H1 (cell line): ENCODE measurements at regions not wholly inside any gene's neighbourhood (a gene's known extent, or its start where the extent isn't known, plus 50 kb on each side); places are given as distances from the start of the nearest gene placed in this dataset.

Experiments
- CTCF ChIA-PET: fragments of 300-600 bp; sonication (Branson Sonifier 250); formaldehyde crosslinking; loops from one replicate; lab custom pipeline; 2021; ENCODE audit not compliant: partially characterized antibody; lab: Charles Lee
- POLR2A ChIA-PET: fragments of 300-600 bp; sonication (Branson Sonifier 250); formaldehyde crosslinking; loops from one replicate; lab custom pipeline; 2021; ENCODE audit warnings: inconsistent platforms; ENCODE audit not compliant: partially characterized antibody; lab: Charles Lee
- DNase-seq, 2 experiments: peaks; one replicate each; pipeline versions ENCODE4 v3.0.0 to v3.0.0-alpha.2; 2010 to 2022; ENCODE audit warnings: low spot score in 2 of 2, low read depth in 1 of 2, mixed read lengths in 1 of 2
- FAIRE-seq: peaks from 2 replicates; lab custom pipeline; 2011; peaks lifted over from hg19 to GRCh38; lab: Jason Lieb, UNC
- H2AFZ ChIP-seq: 2 replicates; pipeline ENCODE4 v1.8.1; 2012; ENCODE audit warnings: low read length, inconsistent platforms
- H2AK5ac ChIP-seq: 2 replicates; pipeline ENCODE4 v1.6.1; 2013; ENCODE audit warnings: low read depth, low read length
- H2BK120ac ChIP-seq: replicated peaks from 2 replicates; pipeline ENCODE3; 2013; ENCODE audit warnings: low read depth, low read length, inconsistent platforms
- H2BK12ac ChIP-seq: 2 replicates; pipeline ENCODE4 v1.6.1; 2013; ENCODE audit warnings: low read depth, low read length
- H2BK15ac ChIP-seq: 2 replicates; pipeline ENCODE4 v1.6.1; 2013; ENCODE audit warnings: low read length
- H2BK20ac ChIP-seq: 2 replicates; pipeline ENCODE4 v1.6.1; 2013; ENCODE audit warnings: low read length
- H2BK5ac ChIP-seq: 2 replicates; pipeline ENCODE4 v1.6.1; 2013; ENCODE audit warnings: low read depth, low read length
- H3K14ac ChIP-seq: 2 replicates; pipeline ENCODE4 v1.6.1; 2013; ENCODE audit warnings: inconsistent platforms; ENCODE audit not compliant: insufficient read length
- H3K18ac ChIP-seq: 2 replicates; pipeline ENCODE4 v1.6.1; 2013; ENCODE audit warnings: low read length; ENCODE audit errors: extremely low read depth
- H3K23ac ChIP-seq: 2 replicates; pipeline ENCODE4 v1.6.1; 2013; ENCODE audit warnings: inconsistent platforms; ENCODE audit not compliant: insufficient read length
- H3K23me2 ChIP-seq: 2 replicates; pipeline ENCODE4 v1.6.1; 2013; ENCODE audit warnings: low read depth, low read length
- H3K27ac ChIP-seq: 2 replicates; pipeline ENCODE4 v1.6.1; 2011; ENCODE audit warnings: low read depth, low read length, inconsistent platforms
- H3K27me3 ChIP-seq, 4 experiments: replicated peaks in 1 of 4; 1 replicate in 1 of 4; 2 replicates in 3 of 4; pipeline versions ENCODE4 v1.6.1 to v1.8.1; 2011 to 2013; ENCODE audit warnings: low read length in 3 of 4, mild to moderate bottlenecking in 3 of 4, inconsistent platforms in 2 of 4, mixed read lengths in 2 of 4, moderate library complexity in 1 of 4; ENCODE audit not compliant: control insufficient read depth in 3 of 4, insufficient read depth in 3 of 4; ENCODE audit errors: extremely low read depth in 1 of 4
- H3K36me3 ChIP-seq, 4 experiments: 2 replicates each; pipeline versions ENCODE4 v1.6.1 to v1.8.1; 2011 to 2013; ENCODE audit warnings: mild to moderate bottlenecking in 4 of 4, low read length in 3 of 4, moderate library complexity in 2 of 4, control low read depth in 1 of 4, inconsistent platforms in 1 of 4; ENCODE audit not compliant: insufficient read depth in 4 of 4, control insufficient read depth in 2 of 4
- H3K4ac ChIP-seq: replicated peaks from 2 replicates; pipeline ENCODE3; 2013; ENCODE audit warnings: low read length, low read depth, mixed read lengths, inconsistent platforms; ENCODE audit not compliant: insufficient read length
- H3K4me1 ChIP-seq, 4 experiments: replicated peaks in 1 of 4; 1 replicate in 1 of 4; 2 replicates in 3 of 4; pipeline versions ENCODE4 v1.6.1 to v1.8.1; 2011 to 2013; ENCODE audit warnings: low read length in 3 of 4, inconsistent platforms in 2 of 4, mixed read lengths in 1 of 4; ENCODE audit not compliant: insufficient read depth in 4 of 4, control insufficient read depth in 3 of 4
- H3K4me2 ChIP-seq, 2 experiments: 2 replicates each; pipeline versions ENCODE4 v1.6.1 to v1.8.1; 2011 to 2013; ENCODE audit warnings: low read depth in 2 of 2, low read length in 2 of 2, control low read depth in 1 of 2, inconsistent platforms in 1 of 2, mild to moderate bottlenecking in 1 of 2; ENCODE audit not compliant: insufficient read depth in 1 of 2
- H3K4me3 ChIP-seq, 4 experiments: fragments of 200-600, 300-600 bp in 1 of 4; sonication (generic), shearing (Covaris generic), sonication (Bioruptor Twin) in 1 of 4; 2 replicates each; pipeline versions ENCODE4 v1.5.1 to v1.8.1; 2011 to 2016; ENCODE audit warnings: low read length in 4 of 4, low read depth in 3 of 4, control low read depth in 2 of 4, inconsistent platforms in 2 of 4, mild to moderate bottlenecking in 2 of 4, mixed read lengths in 1 of 4, moderate library complexity in 1 of 4; ENCODE audit not compliant: insufficient read depth in 2 of 4; ENCODE audit errors: extremely low read depth in 1 of 4
- H3K56ac ChIP-seq: replicated peaks from 2 replicates; pipeline ENCODE3; 2013; ENCODE audit warnings: low read depth, mild to moderate bottlenecking, mixed read lengths, low read length, inconsistent platforms; ENCODE audit not compliant: insufficient read length
- H3K79me1 ChIP-seq: 2 replicates; pipeline ENCODE4 v1.6.1; 2013; ENCODE audit warnings: low read depth, low read length, control low read depth
- H3K79me2 ChIP-seq, 2 experiments: 2 replicates each; pipeline versions ENCODE4 v1.6.1 to v1.8.1; 2012 to 2013; ENCODE audit warnings: low read length in 2 of 2, mild to moderate bottlenecking in 2 of 2, inconsistent platforms in 1 of 2; ENCODE audit not compliant: insufficient read depth in 2 of 2, control insufficient read depth in 1 of 2
- H3K9ac ChIP-seq, 4 experiments: replicated peaks in 1 of 4; 1 replicate in 1 of 4; 2 replicates in 3 of 4; pipeline versions ENCODE4 v1.6.1 to v1.8.1; 2011 to 2013; ENCODE audit warnings: low read depth in 3 of 4, low read length in 3 of 4, control low read depth in 2 of 4, mild to moderate bottlenecking in 2 of 4, moderate library complexity in 2 of 4, inconsistent platforms in 1 of 4; ENCODE audit errors: extremely low read depth in 1 of 4
- H3K9me3 ChIP-seq, 2 experiments: 2 replicates each; pipeline versions ENCODE4 v1.6.1 to v1.8.1; 2012 to 2013; ENCODE audit warnings: mild to moderate bottlenecking in 2 of 2, moderate library complexity in 2 of 2, control low read depth in 1 of 2, inconsistent platforms in 1 of 2, low read depth in 1 of 2, low read length in 1 of 2, mixed read lengths in 1 of 2; ENCODE audit not compliant: insufficient read depth in 2 of 2
- H4K20me1 ChIP-seq, 2 experiments: replicated peaks in 1 of 2; 2 replicates each; pipeline versions ENCODE3 to v1.8.1; 2011 to 2013; ENCODE audit warnings: inconsistent platforms in 2 of 2, low read length in 2 of 2, mild to moderate bottlenecking in 1 of 2; ENCODE audit not compliant: insufficient read depth in 2 of 2, control insufficient read depth in 1 of 2
- H4K5ac ChIP-seq: 2 replicates; pipeline ENCODE4 v1.6.1; 2013; ENCODE audit warnings: low read length, low read depth, mixed read lengths, inconsistent platforms; ENCODE audit not compliant: insufficient read length
- H4K8ac ChIP-seq: 2 replicates; pipeline ENCODE4 v1.8.0; 2013; ENCODE audit warnings: mild to moderate bottlenecking, moderate library complexity, low read length, inconsistent platforms; ENCODE audit not compliant: insufficient read depth; ENCODE audit errors: extremely low read depth
- H4K91ac ChIP-seq: replicated peaks from 2 replicates; pipeline ENCODE3; 2013; ENCODE audit warnings: low read length, mixed read lengths, inconsistent platforms; ENCODE audit not compliant: insufficient read length
- CEBPB ChIP-seq: IDR thresholded peaks from 2 replicates; pipeline ENCODE4 v1.6.1; 2012; ENCODE audit warnings: low read depth, low read length
- CTBP2 ChIP-seq: IDR thresholded peaks from 2 replicates; pipeline ENCODE4 v1.7.0; 2011; ENCODE audit warnings: borderline replicate concordance, mild to moderate bottlenecking, moderate library complexity, mixed read lengths, low read length; ENCODE audit not compliant: insufficient read depth, insufficient read length
- CTCF ChIP-seq, 3 experiments: IDR thresholded peaks; 1 replicate in 2 of 3; 2 replicates in 1 of 3; pipeline versions ENCODE4 v1.5.1 to v1.6.1; 2011; ENCODE audit warnings: low read length in 3 of 3, mild to moderate bottlenecking in 3 of 3, inconsistent platforms in 2 of 3, low read depth in 1 of 3, moderate library complexity in 1 of 3; ENCODE audit not compliant: insufficient read depth in 1 of 3; ENCODE audit errors: control extremely low read depth in 1 of 3
- EP300 ChIP-seq, 2 experiments: IDR thresholded peaks; 1 replicate in 1 of 2; 2 replicates in 1 of 2; pipeline ENCODE4 v1.6.1; 2011 to 2012; ENCODE audit warnings: low read depth in 2 of 2, low read length in 2 of 2, mild to moderate bottlenecking in 2 of 2, borderline replicate concordance in 1 of 2, inconsistent platforms in 1 of 2, moderate library complexity in 1 of 2
- HDAC2 ChIP-seq, 2 experiments: fragments of 300-600 bp in 1 of 2; sonication (generic) in 1 of 2; IDR thresholded peaks; 2 replicates each; pipeline ENCODE4 v1.6.1; 2011 to 2012; ENCODE audit warnings: low read depth in 2 of 2, low read length in 2 of 2, mild to moderate bottlenecking in 2 of 2, moderate library complexity in 2 of 2, borderline replicate concordance in 1 of 2, inconsistent platforms in 1 of 2
- KDM1A ChIP-seq: fragments of 200-600, 300-600 bp; sonication (generic); IDR thresholded peaks from 2 replicates; pipeline ENCODE4 v1.7.1; 2016; ENCODE audit warnings: mild to moderate bottlenecking, low read length, borderline replicate concordance
- POU5F1 ChIP-seq: IDR thresholded peaks from 2 replicates; pipeline ENCODE4 v1.6.1; 2011; ENCODE audit warnings: low read depth, mild to moderate bottlenecking, low read length, moderate library complexity
- RNF2 ChIP-seq: fragments of 200-900, 300-1000 bp; sonication (generic); IDR thresholded peaks from 2 replicates; pipeline ENCODE4 v1.7.1; 2016; ENCODE audit warnings: borderline replicate concordance, low read depth, mild to moderate bottlenecking, antibody characterized with exemption, low read length; ENCODE audit not compliant: poor library complexity, severe bottlenecking; ENCODE audit errors: missing control alignments
- SP1 ChIP-seq: IDR thresholded peaks from 2 replicates; pipeline ENCODE4 v1.6.1; 2011; ENCODE audit warnings: low read depth, low read length
- TAF1 ChIP-seq: IDR thresholded peaks from 2 replicates; pipeline ENCODE4 v1.6.1; 2011; ENCODE audit warnings: mild to moderate bottlenecking, low read depth, low read length
- WGBS, 2 experiments: shearing (Covaris generic) in 1 of 2; methylation state at CpG; one replicate each; pipeline versions ENCODE4 v1.1.6 to v1.1.7; 2013 to 2015; ENCODE audit warnings: low lambda C conversion rate in 2 of 2, mixed read lengths in 2 of 2, inconsistent platforms in 1 of 2, low coverage in 1 of 2, missing lambda C conversion rate in 1 of 2; ENCODE audit not compliant: insufficient replicate concordance in 2 of 2, insufficient coverage in 1 of 2, insufficient read length in 1 of 2; ENCODE audit errors: extremely low coverage in 1 of 2, missing lambda C conversion rate in 1 of 2; 5-methylcytosine and 5-hydroxymethylcytosine counted together

- H3K56ac ChIP-seq, result no peak overlapping the region
- no peak overlapping the region for H3K9ac ChIP-seq
- TF ChIP-seq TAF1 (no peak), CTCF (IDR thresholded peaks at IDR 0.05; ENCODE audit: control extremely low read depth in 1 of 3, insufficient read depth in 1 of 3, low read depth in 1 of 3, low read length in 3 of 3) (no peak), RNF2 (no peak), CEBPB (no peak), SP1 (no peak), CTBP2 (no peak), EP300 (IDR thresholded peaks at IDR 0.05; ENCODE audit: borderline replicate concordance in 1 of 2, low read depth in 2 of 2, low read length in 2 of 2) (no peak), POU5F1 (no peak), HDAC2 (IDR thresholded peaks at IDR 0.05; ENCODE audit: borderline replicate concordance in 1 of 2, low read depth in 2 of 2, low read length in 2 of 2) (no peak), KDM1A (no peak)
- H3K23ac ChIP-seq, result no peak overlapping the region
- no peak overlapping the region for H2AFZ ChIP-seq
- H3K27me3 ChIP-seq, result no peaks in the 10 kb centered on the region
- no peak overlapping the region for H3K18ac ChIP-seq
- no peak overlapping the region for H4K5ac ChIP-seq
- H2BK120ac ChIP-seq, result no peak overlapping the region
- no peak overlapping the region for H2BK20ac ChIP-seq
- no peaks in the 10 kb centered on the region for H3K23me2 ChIP-seq
- no peak overlapping the region for H2AK5ac ChIP-seq
- H3K27ac ChIP-seq, result no peak overlapping the region
- no peaks in the 10 kb centered on the region for H3K36me3 ChIP-seq
- FAIRE-seq (no peak), DNase-seq (no peak)
- H2BK15ac ChIP-seq, result no peak overlapping the region
- no peak overlapping the region for H4K91ac ChIP-seq
- no peaks in the 10 kb centered on the region for H3K4me1 ChIP-seq
- WGBS, 2 experiments, result 83% methylated on average over 2 of the region's 2 CpGs; no CpG with 5 or more reads in 1 of the 2 experiments
- no peak overlapping the region for H3K14ac ChIP-seq
- H3K4me2 ChIP-seq, result no peak overlapping the region
- no peak overlapping the region for H3K4ac ChIP-seq
- H2BK5ac ChIP-seq, result no peak overlapping the region
- H2BK12ac ChIP-seq, result no peak overlapping the region
- H3K9me3 ChIP-seq, result no peaks in the 10 kb centered on the region
- H3K79me1 ChIP-seq, result no peaks in the 10 kb centered on the region
- no peaks in the 10 kb centered on the region for H3K79me2 ChIP-seq
- ChIA-PET POLR2A (no interaction called here), CTCF (no interaction called here)
- H3K4me3 ChIP-seq, result no peak overlapping the region
- H4K8ac ChIP-seq, result no peak overlapping the region
- no peaks in the 10 kb centered on the region for H4K20me1 ChIP-seq
These were observed 481.6 kb downstream of the PABPC4L start for GRCh38 chr4:133720001-133720400.
